HepG2 (cell line): ENCODE measurements at regions not wholly inside any gene's neighbourhood (a gene's known extent, or its start where the extent isn't known, plus 50 kb on each side); places are given as distances from the start of the nearest gene placed in this dataset.

ENCODE experiments used
- ATAC-seq: fragments of 200-7000 bp; cut with Tn5 transposase; 3 replicates; pipeline ENCODE4 v1.9.1; 2020; ENCODE audit warnings: mild to moderate bottlenecking, moderate library complexity
- BruUV-seq: library from RNA; stranded (reverse); fragments of 400-500 nt; replicated peaks from 2 replicates; lab custom pipeline; 2021; lab: Mats Ljungman, UMichigan
- CTCF ChIA-PET: fragments of 300-600 bp; formaldehyde crosslinking; extraction: SDS; loops from one replicate; lab custom pipeline; 2021; ENCODE audit warnings: low total read pairs, inconsistent platforms, low intra/inter-chr PET ratio; lab: Yijun Ruan, JAX
- POLR2A ChIA-PET: fragments of 350-600 bp; sonication (Branson Sonifier 250); formaldehyde crosslinking; loops from one replicate; lab custom pipeline; 2020; ENCODE audit warnings: antibody characterized with exemption, inconsistent platforms; lab: Yijun Ruan, JAX
- DNase-seq: peaks from one replicate; pipeline ENCODE4 v3.0.0-alpha.2; 2015; ENCODE audit warnings: low spot score
- FAIRE-seq: peaks from 3 replicates; lab custom pipeline; 2011; peaks lifted over from hg19 to GRCh38; lab: Jason Lieb, UNC
- H2AFZ ChIP-seq: one replicate; pipeline ENCODE4 v1.6.1; 2011; ENCODE audit warnings: low read length, inconsistent platforms
- H3K27ac ChIP-seq: fragments of 300-600 bp; 3 replicates; pipeline ENCODE4 v1.8.0; 2011; ENCODE audit warnings: mixed run types, mild to moderate bottlenecking, mixed read lengths, low read length, inconsistent platforms; ENCODE audit not compliant: insufficient read depth; ENCODE audit errors: extremely low read length
- H3K27me3 ChIP-seq, 2 experiments: fragments of 200-600 bp in 1 of 2; 2 replicates in 1 of 2; 3 replicates in 1 of 2; pipeline versions ENCODE4 v1.6.0 to v1.8.0; 2011; ENCODE audit warnings: low read length in 2 of 2, mild to moderate bottlenecking in 2 of 2, moderate library complexity in 2 of 2, inconsistent platforms in 1 of 2; ENCODE audit not compliant: insufficient read depth in 2 of 2, control insufficient read depth in 1 of 2
- H3K36me3 ChIP-seq, 2 experiments: fragments of 200-600 bp in 1 of 2; replicated peaks in 1 of 2; 2 replicates in 1 of 2; 3 replicates in 1 of 2; pipeline versions ENCODE4 v1.5.1 to v1.8.0; 2011; ENCODE audit warnings: low read length in 2 of 2, inconsistent platforms in 1 of 2; ENCODE audit not compliant: insufficient read depth in 2 of 2, control insufficient read depth in 1 of 2
- H3K4me1 ChIP-seq: 2 replicates; pipeline ENCODE4 v1.5.1; 2012; ENCODE audit warnings: low read length, inconsistent platforms; ENCODE audit not compliant: insufficient read depth
- H3K4me2 ChIP-seq: 2 replicates; pipeline ENCODE4 v1.6.0; 2011; ENCODE audit warnings: low read depth, low read length, inconsistent platforms
- H3K4me3 ChIP-seq, 3 experiments: fragments of 200-600 bp in 1 of 3; sonication (generic), shearing (Covaris generic) in 1 of 3; replicated peaks in 1 of 3; 2 replicates each; pipeline ENCODE4 v1.5.1; 2011 to 2016; ENCODE audit warnings: low read length in 3 of 3, inconsistent platforms in 2 of 3, low read depth in 2 of 3, mild to moderate bottlenecking in 2 of 3, control low read depth in 1 of 3, mixed read lengths in 1 of 3; ENCODE audit not compliant: insufficient read depth in 1 of 3
- H3K79me2 ChIP-seq: one replicate; pipeline ENCODE4 v1.6.1; 2011; ENCODE audit warnings: low read length, inconsistent platforms; ENCODE audit not compliant: insufficient read depth
- H3K9ac ChIP-seq: 2 replicates; pipeline ENCODE4 v1.6.0; 2011; ENCODE audit warnings: mild to moderate bottlenecking, low read depth, low read length, inconsistent platforms; ENCODE audit not compliant: insufficient read depth
- H3K9me3 ChIP-seq: 2 replicates; pipeline ENCODE4 v1.5.1; 2012; ENCODE audit warnings: mild to moderate bottlenecking, low read length
- H4K20me1 ChIP-seq: 2 replicates; pipeline ENCODE4 v1.6.0; 2011; ENCODE audit warnings: inconsistent platforms, mild to moderate bottlenecking, low read length, moderate library complexity; ENCODE audit not compliant: insufficient read depth
- FOXA1 ChIP-seq, 2 experiments: fragments of 450-650 bp in 1 of 2; sonication (generic) in 1 of 2; formaldehyde crosslinking in 1 of 2; IDR thresholded peaks; 2 replicates each; pipeline versions ENCODE4 v1.4.0 to v1.6.1; 2016 to 2020; ENCODE audit warnings: missing genetic modification reagents in 1 of 2
- RXRB ChIP-seq: IDR thresholded peaks from 2 replicates; pipeline ENCODE4 v1.6.1; 2016; ENCODE audit warnings: borderline replicate concordance, missing genetic modification reagents, missing compliant biosample characterization
- ZC3H13 ChIP-seq: sonication (generic); formaldehyde crosslinking; IDR thresholded peaks from 2 replicates; pipeline ENCODE4 v1.8.1; 2023; ENCODE audit warnings: mild to moderate bottlenecking, missing genetic modification reagents, moderate library complexity
- ZNF556 ChIP-seq: sonication (generic); formaldehyde crosslinking; IDR thresholded peaks from 2 replicates; pipeline ENCODE4 v1.4.0; 2020; ENCODE audit warnings: mild to moderate bottlenecking, missing genetic modification reagents, borderline replicate concordance
- ZNF839 ChIP-seq: sonication (generic); formaldehyde crosslinking; IDR thresholded peaks from 2 replicates; pipeline ENCODE4 v1.4.0; 2020; ENCODE audit warnings: missing genetic modification reagents, mild to moderate bottlenecking, borderline replicate concordance
- WGBS: methylation state at CpG from one replicate; pipeline ENCODE4 v1.1.6; 2017; ENCODE audit warnings: low lambda C conversion rate; 5-methylcytosine and 5-hydroxymethylcytosine counted together
- in situ Hi-C: cut with HindIII; loops from 2 replicates; pipeline ENCODE4 v1.10.0; 2017; ENCODE audit warnings: low pct_unique_long_range_greater_than_20kb; ENCODE audit not compliant: extremely low pct_ligation_motif_present
- intact Hi-C: fragments of 100-400 bp; cut with micrococcal nuclease; formaldehyde crosslinking; loops from one replicate; pipeline ENCODE4 v1.10.0; 2022; ENCODE audit not compliant: unreplicated experiment
- TF ChIP-seq, protein P1 (sequence below): sonication (generic); formaldehyde crosslinking; IDR thresholded peaks from 2 replicates; pipeline ENCODE4 v1.5.0; 2020; ENCODE audit warnings: missing genetic modification reagents
- TF ChIP-seq, protein P2 (sequence below), 2 experiments: sonication (generic) in 1 of 2; formaldehyde crosslinking in 1 of 2; IDR thresholded peaks; 2 replicates each; pipeline versions ENCODE4 v1.6.1 to v1.9.0; 2014 to 2022; ENCODE audit warnings: antibody characterized with exemption in 1 of 2, borderline replicate concordance in 1 of 2, inconsistent platforms in 1 of 2, low read depth in 1 of 2, missing genetic modification reagents in 1 of 2

- intact Hi-C loops (no loop called here), in situ Hi-C loops (no loop called here)
- CTCF ChIA-PET, result no interaction called here
- POLR2A ChIA-PET, result no interaction called here
- Histone ChIP-seq H3K27me3 (no peaks in the 10 kb centered on the region), H2AFZ (no peak overlapping the region), H3K4me2 (no peak overlapping the region), H3K4me3 (no peak overlapping the region), H3K9me3 (no peaks in the 10 kb centered on the region), H3K27ac (no peak overlapping the region), H3K36me3 (no peaks in the 10 kb centered on the region), H3K4me1 (no peaks in the 10 kb centered on the region), H3K79me2 (no peaks in the 10 kb centered on the region), H3K9ac (no peak overlapping the region), H4K20me1 (no peaks in the 10 kb centered on the region)
- BruUV-seq, result no TSS peak
- no peak for FAIRE-seq
- DNase-seq, result no peak
- WGBS, result 59% methylated on average over 3 of the region's 3 CpGs
- ATAC-seq, result no peak
- TF ChIP-seq, protein P1, sequence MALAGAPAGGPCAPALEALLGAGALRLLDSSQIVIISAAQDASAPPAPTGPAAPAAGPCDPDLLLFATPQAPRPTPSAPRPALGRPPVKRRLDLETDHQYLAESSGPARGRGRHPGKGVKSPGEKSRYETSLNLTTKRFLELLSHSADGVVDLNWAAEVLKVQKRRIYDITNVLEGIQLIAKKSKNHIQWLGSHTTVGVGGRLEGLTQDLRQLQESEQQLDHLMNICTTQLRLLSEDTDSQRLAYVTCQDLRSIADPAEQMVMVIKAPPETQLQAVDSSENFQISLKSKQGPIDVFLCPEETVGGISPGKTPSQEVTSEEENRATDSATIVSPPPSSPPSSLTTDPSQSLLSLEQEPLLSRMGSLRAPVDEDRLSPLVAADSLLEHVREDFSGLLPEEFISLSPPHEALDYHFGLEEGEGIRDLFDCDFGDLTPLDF (CRISPR knock-in tag), result no peak
- TF ChIP-seq FOXA1 (IDR thresholded peaks at IDR 0.05) (no peak), FOXA1 (CRISPR knock-in tag; IDR thresholded peaks at IDR 0.05) (no peak)
Observed at GRCh38 chr5:104171958-104172690, 609.5 kb upstream of the NUDT12 start.

- Histone ChIP-seq H3K4me3 (no peak overlapping the region), H3K9ac (no peak overlapping the region), H3K9me3 (no peaks in the 10 kb centered on the region), H3K79me2 (no peaks in the 10 kb centered on the region), H2AFZ (no peak overlapping the region), H3K4me1 (no peaks in the 10 kb centered on the region), H4K20me1 (no peaks in the 10 kb centered on the region), H3K27ac (no peak overlapping the region), H3K27me3 (no peaks in the 10 kb centered on the region), H3K4me2 (no peak overlapping the region), H3K36me3 (no peaks in the 10 kb centered on the region)
- DNase-seq, result no peak
- ChIA-PET POLR2A (no interaction called here), CTCF (no interaction called here)
- ATAC-seq, result no peak
- intact Hi-C loops, result no loop called here
- no TSS peak for BruUV-seq
- no peak for FAIRE-seq
- in situ Hi-C loops, result no loop called here
- TF ChIP-seq ZNF556 (CRISPR knock-in tag) (no peak), ZNF839 (no peak), RXRB (CRISPR knock-in tag) (no peak), ZC3H13 (CRISPR knock-in tag) (no peak)
- TF ChIP-seq, protein P2, sequence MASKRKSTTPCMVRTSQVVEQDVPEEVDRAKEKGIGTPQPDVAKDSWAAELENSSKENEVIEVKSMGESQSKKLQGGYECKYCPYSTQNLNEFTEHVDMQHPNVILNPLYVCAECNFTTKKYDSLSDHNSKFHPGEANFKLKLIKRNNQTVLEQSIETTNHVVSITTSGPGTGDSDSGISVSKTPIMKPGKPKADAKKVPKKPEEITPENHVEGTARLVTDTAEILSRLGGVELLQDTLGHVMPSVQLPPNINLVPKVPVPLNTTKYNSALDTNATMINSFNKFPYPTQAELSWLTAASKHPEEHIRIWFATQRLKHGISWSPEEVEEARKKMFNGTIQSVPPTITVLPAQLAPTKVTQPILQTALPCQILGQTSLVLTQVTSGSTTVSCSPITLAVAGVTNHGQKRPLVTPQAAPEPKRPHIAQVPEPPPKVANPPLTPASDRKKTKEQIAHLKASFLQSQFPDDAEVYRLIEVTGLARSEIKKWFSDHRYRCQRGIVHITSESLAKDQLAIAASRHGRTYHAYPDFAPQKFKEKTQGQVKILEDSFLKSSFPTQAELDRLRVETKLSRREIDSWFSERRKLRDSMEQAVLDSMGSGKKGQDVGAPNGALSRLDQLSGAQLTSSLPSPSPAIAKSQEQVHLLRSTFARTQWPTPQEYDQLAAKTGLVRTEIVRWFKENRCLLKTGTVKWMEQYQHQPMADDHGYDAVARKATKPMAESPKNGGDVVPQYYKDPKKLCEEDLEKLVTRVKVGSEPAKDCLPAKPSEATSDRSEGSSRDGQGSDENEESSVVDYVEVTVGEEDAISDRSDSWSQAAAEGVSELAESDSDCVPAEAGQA (IDR thresholded peaks at IDR 0.05; ENCODE audit: low read depth), result no peak
- TF ChIP-seq, protein P2 (CRISPR knock-in tag; IDR thresholded peaks at IDR 0.05; ENCODE audit: borderline replicate concordance), result no peak
Observed at GRCh38 chr5:104170926-104171325, 608.3 kb upstream of the NUDT12 start.
